HG03039 (cell line): ENCODE measurements at regions not wholly inside any gene's neighbourhood (a gene's known extent, or its start where the extent isn't known, plus 50 kb on each side); places are given as distances from the start of the nearest gene placed in this dataset.

Experiments used
- ATAC-seq: cut with Tn5 transposase; IDR thresholded peaks from one replicate; pipeline ENCODE4 v1.9.1; 2021; ENCODE audit warnings: mild to moderate bottlenecking, moderate library complexity; ENCODE audit not compliant: unreplicated experiment

- ATAC-seq = no peak
These were observed 326.9 kb downstream of the PDHA2 start for GRCh38 chr4:96166806-96167205.

- ATAC-seq = no peak
These were observed 330.3 kb downstream of the PDHA2 start for GRCh38 chr4:96170198-96170597.

GRCh38 chr4:96173756-96174155 lies 333.9 kb downstream of the PDHA2 start:
- no peak for ATAC-seq

GRCh38 chr4:96175871-96176270 lies 336.0 kb downstream of the PDHA2 start:
- ATAC-seq = no peak

DNA sequence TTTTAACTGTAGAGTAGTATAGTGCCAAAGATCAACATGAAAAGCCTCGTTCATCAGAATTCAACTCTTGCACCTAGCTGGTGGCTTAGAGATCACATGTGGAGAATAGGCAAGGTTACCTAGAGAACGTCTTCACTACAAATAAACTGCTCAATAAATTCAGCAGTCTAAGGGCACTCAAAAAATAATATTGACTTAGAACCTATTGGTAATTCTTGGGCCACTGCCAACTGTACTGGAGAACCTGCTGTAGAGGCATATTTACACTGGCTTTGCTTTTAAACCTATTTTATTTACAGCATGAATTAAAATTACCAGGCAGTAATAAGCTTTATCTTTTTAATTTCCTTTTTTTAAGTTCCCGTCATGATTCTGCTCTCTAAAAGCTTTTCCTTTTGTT lies 343.7 kb downstream of the PDHA2 start:
- no peak for ATAC-seq

DNA sequence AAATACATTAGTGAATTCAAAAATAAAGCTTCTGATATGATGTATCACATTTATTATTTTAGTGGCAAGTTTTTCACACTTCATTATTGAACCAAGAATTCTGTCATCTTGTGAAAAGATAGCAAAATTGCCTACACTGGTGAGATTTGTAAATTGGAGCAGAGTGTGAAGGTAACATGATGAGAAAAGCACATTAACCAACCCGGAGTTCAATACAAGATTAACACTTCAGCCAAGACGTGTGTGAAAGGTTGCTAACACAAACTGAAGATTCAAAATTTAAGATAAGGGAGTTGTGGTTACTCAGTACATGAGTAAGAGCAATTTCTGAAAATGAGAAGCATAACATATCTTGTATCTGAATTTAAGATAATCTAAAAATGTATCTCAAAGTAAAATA lies 346.7 kb downstream of the PDHA2 start:
- ATAC-seq = no peak

- no peak for ATAC-seq
These were observed 349.9 kb downstream of the PDHA2 start for GRCh38 chr4:96189761-96190160.

- no peak for ATAC-seq
These were observed 353.2 kb downstream of the PDHA2 start for GRCh38 chr4:96193061-96193460.

DNA sequence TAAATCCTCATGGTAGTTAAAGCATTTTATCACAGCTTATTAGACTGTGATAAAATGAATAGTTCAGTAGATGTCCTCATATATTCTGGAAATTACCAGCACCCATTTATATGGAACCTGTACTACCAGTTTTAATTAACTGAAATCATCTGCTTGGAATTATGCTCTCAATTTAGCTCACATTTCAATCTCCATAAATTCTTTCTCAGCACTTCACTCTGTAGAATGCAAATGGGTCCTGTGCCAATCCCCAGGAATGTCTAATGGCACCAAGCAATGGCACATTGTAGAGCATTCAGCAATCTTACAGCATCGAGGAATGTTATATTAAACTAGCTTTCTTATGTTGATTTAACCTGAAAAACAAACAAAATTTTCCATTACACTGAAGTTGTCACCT lies 355.1 kb downstream of the PDHA2 start:
- ATAC-seq = no peak

DNA sequence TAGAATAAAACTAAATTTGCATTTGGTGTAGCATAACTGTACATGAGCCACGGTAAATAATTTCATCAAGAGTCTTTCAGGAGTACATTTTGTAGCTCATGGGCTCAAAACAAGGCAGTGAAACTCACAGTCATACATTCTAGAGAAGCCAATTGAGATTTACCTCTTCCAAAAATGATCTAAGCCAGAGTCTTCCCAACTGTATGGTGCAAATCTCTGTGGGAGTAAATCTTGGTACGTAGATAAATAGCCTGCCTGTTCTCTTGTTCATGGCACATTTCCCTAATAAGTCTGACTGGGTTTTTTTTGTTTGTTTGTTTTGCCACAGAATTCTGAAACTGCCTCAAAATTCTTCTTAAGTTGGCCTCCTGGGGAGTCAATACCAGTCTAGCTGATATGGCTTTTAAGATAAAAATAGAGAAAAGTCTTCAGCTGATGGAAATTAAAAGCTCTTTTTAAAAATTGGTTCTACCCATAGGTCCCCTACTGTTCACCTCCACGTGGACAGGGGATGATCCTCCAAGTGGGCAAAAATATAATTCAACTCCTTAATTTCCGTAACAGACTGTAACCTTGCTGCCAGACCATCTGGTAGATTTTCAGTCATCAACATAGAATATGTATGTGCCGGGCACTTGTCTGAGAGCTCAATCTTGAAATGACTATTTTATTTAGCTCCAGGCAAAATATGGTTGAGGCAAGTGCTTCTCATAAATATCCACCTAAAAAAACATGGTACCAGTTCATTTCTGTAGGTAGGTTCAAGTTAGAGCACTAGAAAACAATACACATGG lies 365.4 kb downstream of the PDHA2 start:
- no peak for ATAC-seq

GRCh38 chr4:96227515-96227914 lies 387.6 kb downstream of the PDHA2 start:
- ATAC-seq = no peak

DNA sequence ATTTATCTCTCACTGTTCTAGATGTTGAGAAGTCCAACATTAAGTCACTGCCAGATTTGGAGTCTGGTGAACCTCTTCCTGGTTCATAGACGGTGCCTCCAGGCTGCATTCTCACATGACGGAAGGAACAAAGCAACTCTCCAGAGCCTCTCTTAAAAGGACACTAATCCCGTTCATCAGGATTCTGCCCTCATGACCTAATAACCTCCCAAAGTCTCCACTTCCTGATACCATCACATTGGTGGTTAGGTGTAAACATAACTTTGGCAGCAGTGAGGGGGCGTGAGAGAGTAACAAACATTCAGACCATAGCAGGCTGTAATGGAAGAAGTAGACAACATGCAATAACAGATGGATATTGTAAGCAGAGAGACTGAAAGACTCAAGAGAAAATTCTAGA lies 388.6 kb downstream of the PDHA2 start:
- ATAC-seq = no peak

- no peak for ATAC-seq
These were observed 400.1 kb downstream of the PDHA2 start for GRCh38 chr4:96240041-96240440.

DNA sequence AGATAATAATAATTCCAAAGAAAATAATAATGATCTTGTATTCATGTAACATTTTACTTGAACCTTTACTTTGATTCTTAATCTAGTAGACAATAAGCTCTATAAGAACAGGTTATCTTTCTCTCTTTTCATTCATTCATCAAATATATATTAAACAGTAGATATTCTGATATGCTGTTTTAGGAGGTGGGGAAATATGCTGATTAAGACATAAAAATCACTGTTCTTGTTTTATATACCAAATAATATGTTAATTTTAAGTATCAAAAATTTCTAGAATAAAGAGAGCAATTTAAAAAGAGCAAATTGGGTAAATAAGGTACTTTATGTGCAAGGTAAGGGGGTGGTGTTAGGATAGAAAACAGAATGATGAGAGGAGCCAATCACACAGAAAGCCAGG lies 401.9 kb downstream of the PDHA2 start:
- no peak for ATAC-seq

- no peak for ATAC-seq
These were observed 407.2 kb downstream of the PDHA2 start for GRCh38 chr4:96247096-96247495.

- ATAC-seq = no peak
These were observed 408.3 kb downstream of the PDHA2 start for GRCh38 chr4:96248225-96248624.

DNA sequence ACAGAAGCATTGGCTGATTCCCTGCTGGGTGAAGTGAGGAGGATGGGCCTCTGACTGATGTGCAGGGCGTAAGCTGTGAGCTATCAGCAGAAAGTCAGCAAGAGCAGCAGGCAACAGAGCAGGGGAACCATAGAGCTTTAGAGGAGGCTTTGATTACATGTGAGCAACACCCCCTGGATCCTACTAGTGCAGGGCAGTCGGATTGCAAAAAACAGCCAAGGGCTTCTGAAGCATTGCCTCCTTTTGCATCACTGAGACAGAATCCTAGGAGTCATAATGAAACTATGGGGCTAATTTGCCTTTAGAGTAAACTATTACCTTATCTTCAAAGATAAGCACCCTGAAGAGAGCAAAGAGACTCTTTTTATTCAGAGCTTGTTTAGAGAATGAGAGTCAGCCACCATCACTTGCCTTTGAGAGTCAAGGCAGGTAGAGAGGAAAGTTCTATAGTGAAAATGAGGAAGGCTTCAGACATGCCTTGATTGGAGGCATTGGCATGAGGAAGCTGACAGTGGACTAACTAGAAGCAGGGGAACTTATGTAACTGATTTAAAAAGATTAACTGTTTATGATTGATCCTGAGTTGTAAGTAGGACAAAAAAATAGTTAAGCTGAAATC lies 420.3 kb downstream of the PDHA2 start:
- no peak for ATAC-seq

DNA sequence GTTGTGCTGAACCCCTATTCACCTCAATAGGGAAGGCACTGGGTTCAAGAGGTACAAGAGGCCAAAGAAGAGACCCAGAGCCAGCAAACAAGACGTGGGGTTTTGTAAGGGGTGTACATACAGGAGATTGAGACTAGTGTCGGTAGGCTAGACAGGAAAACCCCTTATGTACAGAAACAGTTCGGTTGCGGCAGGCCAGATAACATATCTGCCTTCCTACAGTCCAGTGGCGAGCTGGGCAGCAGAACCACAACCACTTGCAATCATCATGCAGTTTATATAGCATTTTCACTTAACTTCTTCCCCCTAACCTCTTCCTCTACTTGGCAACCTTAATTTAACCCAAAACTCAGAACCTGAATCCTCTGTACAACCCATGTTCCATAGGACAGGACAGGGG lies 422.2 kb downstream of the PDHA2 start:
- no peak for ATAC-seq

DNA sequence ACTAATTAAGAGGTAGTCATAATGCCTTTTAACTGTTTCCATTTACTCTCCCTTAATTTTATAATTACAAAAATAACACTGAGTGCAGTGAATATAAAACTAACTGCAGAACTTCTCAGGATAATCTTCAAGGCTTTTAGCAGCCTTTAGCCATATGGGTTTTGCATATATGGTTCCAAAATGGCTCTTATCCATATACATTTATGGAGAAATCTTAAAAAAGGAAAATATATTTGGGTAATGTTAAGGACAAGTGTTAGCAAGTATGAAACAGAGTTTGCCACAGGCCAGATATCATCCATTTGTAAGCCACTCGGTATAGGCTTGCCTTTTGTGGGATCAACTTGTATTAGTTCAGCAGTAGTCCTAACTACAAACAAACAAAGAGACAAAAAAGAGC lies 423.4 kb downstream of the PDHA2 start:
- ATAC-seq = no peak

DNA sequence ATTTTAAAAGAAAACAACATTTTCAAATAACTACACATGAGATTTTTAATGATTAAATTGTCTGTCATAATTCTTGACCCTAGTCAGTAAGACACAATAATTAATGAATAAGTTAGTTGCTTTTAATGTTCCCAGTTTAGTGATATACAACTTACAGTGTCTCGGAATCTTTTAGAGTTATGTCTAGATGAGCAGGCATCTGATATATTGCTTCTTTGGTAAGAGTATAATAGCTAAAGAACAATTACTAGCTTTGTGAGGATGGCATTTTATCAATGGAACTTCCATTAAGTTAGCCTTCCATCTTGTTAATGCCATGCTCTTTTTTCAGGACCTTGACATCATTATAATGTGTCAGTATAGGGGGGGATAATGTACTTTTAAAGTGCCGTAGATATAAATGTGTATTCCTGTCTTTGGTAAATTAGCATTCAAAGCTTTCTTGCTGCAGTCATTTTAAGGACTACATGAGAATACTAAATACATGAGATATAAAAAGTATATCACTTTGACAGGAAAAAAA lies 425.1 kb downstream of the PDHA2 start:
- ATAC-seq = no peak

DNA sequence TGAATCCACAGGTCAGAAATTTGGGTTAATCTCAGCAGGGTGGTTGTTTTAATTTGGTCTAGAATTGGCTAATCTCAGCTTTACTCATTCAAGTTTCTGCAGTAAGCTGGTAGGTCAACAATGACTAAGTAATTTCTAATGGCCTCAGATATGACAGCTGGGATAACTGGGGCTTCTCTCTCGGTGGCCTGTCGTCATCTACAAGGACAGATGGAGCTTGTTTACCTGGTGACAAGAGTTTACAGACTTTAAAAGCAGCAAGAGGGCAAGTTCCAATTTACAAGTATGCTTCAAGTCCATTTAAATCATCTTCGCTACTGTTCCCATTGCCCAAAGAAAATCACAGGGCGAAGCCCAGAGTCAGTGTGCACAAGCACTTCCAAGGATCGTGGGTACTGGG lies 453.9 kb downstream of the PDHA2 start:
- ATAC-seq = no peak

DNA sequence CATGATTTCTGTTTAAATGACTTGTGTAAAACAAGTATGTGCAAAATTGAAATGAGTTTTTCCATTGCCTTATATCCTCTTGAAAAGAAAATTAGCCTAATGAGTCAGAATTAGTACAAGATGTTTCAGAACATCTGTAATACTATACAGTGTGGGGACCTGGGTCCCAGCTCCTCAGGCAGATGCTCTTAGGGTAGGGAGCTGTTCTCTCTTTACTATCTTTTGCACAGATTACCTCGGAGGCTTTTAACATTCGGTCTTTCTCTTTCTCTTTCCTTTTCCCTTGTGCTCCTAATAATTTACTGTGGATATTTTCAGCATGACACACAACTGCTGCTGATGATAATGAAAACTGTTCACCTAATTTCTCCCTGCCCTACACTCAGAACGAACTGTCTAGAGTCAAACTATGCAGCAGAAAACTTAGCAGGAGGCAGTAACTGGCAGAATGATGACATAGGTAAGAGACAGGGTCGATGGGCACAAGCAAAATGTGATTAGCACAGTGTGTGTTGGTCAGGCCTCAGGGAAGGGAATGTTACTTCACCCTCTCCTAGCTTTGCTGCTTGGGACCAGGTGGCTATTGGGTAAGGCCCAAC lies 455.3 kb downstream of the PDHA2 start:
- no peak for ATAC-seq
